Peyer's patch (tissue), 4 donors: ENCODE measurements at regions not wholly inside any gene's neighbourhood (a gene's known extent, or its start where the extent isn't known, plus 50 kb on each side); places are given as distances from the start of the nearest gene placed in this dataset.

Source experiments
- POLR2A ChIP-seq, 2 donors: fragments of 450-650 bp; IDR thresholded peaks; one replicate each; pipeline ENCODE4 v1.5.1; 2017; ENCODE audit warnings: antibody characterized with exemption in 2 of 2, mild to moderate bottlenecking in 2 of 2, moderate library complexity in 2 of 2
- TF ChIP-seq, protein P1 (sequence below), 6 experiments: fragments of 450-650 bp in 4 of 6; fragments of 200-600 bp in 2 of 6; sonication (generic) in 1 of 6; IDR thresholded peaks; one replicate each; pipeline ENCODE4 v1.5.1; 2017 to 2019; ENCODE audit warnings: antibody characterized with exemption in 6 of 6, mild to moderate bottlenecking in 3 of 6, moderate library complexity in 1 of 6

DNA sequence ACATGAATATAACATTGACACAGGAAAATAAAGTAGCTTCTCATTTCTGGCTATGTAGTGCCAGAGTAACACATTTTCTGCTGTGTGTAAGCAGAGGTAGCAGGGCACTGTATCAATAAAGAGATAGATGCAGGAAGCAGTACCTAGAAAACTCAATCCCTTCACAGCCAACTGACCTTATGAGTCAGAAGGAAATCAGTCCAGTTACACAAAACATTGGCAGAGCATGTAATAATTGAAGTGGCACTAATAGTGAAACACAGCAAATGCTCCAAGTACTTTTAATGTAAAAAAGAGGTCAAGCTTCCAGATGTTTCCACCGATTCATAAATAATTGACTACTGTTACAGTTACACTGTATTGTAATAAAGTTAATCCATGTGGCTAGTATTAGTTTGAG is 706.6 kb downstream of the EFNA5 start:
- TF ChIP-seq, protein P1, sequence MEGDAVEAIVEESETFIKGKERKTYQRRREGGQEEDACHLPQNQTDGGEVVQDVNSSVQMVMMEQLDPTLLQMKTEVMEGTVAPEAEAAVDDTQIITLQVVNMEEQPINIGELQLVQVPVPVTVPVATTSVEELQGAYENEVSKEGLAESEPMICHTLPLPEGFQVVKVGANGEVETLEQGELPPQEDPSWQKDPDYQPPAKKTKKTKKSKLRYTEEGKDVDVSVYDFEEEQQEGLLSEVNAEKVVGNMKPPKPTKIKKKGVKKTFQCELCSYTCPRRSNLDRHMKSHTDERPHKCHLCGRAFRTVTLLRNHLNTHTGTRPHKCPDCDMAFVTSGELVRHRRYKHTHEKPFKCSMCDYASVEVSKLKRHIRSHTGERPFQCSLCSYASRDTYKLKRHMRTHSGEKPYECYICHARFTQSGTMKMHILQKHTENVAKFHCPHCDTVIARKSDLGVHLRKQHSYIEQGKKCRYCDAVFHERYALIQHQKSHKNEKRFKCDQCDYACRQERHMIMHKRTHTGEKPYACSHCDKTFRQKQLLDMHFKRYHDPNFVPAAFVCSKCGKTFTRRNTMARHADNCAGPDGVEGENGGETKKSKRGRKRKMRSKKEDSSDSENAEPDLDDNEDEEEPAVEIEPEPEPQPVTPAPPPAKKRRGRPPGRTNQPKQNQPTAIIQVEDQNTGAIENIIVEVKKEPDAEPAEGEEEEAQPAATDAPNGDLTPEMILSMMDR (IDR thresholded peaks at IDR 0.05) = no peak
- TF ChIP-seq POLR2A (IDR thresholded peaks at IDR 0.05) = no peak
